ENCODE measurements at regions not wholly inside any gene's neighbourhood (a gene's known extent, or its start where the extent isn't known, plus 50 kb on each side); places are given as distances from the start of the nearest gene placed in this dataset.

DNA sequence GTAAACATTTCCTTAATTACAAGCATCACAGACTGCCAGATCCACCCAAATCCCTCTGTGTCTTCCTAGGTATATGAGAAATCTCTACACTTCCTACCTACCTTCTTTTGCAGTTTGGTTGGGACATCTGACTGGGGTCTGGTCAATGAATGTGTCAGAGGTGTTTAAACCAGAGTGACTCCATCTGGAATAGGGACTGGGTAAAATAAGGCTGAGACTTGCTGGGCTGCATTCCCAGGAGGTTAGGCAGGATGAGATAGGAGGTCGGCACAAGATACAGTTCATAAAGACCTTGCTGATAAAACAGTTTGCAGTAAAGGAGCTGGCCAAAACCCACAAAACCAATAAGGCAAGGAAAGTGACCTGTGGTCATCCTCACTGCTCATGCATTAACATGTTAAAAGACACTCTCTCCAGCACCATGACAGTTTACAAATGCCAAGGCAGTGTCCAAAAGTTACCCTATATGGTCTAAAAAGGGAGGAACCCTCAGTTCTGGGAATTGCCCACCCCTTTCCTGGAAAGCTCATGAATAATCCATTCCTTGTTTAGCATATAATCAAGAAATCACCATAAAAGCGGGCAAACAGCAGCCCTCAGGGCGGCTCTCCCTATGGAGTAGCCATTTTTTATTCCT, 87.4 kb upstream of the BACE2 start:
- FAIRE-seq (no peak), DNase-seq (ENCODE audit: insufficient read length, low spot score) (no peak)
- TF ChIP-seq, protein P1, sequence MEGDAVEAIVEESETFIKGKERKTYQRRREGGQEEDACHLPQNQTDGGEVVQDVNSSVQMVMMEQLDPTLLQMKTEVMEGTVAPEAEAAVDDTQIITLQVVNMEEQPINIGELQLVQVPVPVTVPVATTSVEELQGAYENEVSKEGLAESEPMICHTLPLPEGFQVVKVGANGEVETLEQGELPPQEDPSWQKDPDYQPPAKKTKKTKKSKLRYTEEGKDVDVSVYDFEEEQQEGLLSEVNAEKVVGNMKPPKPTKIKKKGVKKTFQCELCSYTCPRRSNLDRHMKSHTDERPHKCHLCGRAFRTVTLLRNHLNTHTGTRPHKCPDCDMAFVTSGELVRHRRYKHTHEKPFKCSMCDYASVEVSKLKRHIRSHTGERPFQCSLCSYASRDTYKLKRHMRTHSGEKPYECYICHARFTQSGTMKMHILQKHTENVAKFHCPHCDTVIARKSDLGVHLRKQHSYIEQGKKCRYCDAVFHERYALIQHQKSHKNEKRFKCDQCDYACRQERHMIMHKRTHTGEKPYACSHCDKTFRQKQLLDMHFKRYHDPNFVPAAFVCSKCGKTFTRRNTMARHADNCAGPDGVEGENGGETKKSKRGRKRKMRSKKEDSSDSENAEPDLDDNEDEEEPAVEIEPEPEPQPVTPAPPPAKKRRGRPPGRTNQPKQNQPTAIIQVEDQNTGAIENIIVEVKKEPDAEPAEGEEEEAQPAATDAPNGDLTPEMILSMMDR (IDR thresholded peaks at IDR 0.05; ENCODE audit: insufficient read depth, missing control alignments): no peak

DNA sequence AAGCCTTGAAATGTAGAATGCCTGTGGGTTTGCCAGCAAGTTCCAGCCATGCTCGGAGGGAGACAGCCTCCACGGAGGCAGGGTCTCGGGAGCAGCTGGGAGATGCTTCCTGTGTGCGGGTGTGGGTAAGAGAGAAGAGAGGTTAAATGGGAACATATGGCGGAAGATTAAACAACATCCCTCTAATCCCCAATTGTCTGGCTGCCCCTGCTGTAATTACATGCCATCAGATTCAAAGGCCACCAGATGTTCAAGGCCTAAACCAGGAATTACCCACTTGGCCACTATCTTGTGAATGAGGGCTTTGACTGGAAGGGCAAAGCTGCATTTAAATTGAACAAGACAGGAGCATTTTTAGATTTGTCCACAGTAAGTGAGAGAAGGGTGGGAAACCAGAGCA, 81.4 kb upstream of the BACE2 start:
- no peak for DNase-seq (ENCODE audit: insufficient read length, low spot score)
- TF ChIP-seq, protein P1 (IDR thresholded peaks at IDR 0.05; ENCODE audit: insufficient read depth, missing control alignments): no peak
- FAIRE-seq: no peak

DNA sequence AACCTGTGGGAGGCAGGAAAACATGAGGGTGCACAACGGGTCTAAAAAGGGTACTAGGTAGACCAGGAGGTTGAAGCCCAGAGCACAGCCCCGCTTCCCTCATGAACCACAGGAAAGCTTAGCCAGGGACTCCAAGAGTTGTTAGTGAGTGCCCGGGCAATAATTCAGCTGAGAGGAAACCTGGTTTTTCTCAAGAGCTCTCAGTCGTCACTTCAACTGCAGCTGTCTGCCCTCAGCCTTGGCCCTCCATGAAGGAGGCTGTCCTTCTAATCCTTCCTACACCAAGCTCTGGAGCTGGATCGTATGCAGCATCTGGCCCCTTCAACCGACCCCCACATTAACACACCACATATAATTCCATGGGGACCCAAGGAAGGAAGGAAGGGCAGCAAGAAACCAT, 77.0 kb upstream of the BACE2 start:
- TF ChIP-seq, protein P1 (IDR thresholded peaks at IDR 0.05; ENCODE audit: insufficient read depth, missing control alignments): no peak
- FAIRE-seq: no peak
- DNase-seq (ENCODE audit: insufficient read length, low spot score): no peak

DNA sequence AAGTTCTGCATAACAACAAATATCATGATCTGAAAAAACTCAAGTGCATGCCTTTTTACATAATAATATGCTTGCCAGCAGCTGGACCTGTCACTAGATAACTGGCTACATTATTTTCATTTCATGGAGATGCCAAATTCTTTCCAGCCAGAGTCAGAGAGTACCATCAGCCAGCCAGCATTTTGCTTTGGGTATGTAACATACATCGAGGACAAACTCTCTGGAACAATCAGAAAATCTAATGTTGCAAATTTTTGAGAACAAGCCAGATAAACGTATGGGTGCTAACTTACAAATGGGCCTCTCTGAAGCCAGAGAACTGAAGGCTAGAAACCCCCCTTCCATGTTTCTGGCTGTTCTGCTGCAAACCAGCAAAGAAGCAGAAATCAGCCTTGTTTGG, 76.3 kb upstream of the BACE2 start:
- TF ChIP-seq, protein P1 (IDR thresholded peaks at IDR 0.05; ENCODE audit: insufficient read depth, missing control alignments): no peak
- DNase-seq (ENCODE audit: insufficient read length, low spot score): no peak
- no peak for FAIRE-seq

DNA sequence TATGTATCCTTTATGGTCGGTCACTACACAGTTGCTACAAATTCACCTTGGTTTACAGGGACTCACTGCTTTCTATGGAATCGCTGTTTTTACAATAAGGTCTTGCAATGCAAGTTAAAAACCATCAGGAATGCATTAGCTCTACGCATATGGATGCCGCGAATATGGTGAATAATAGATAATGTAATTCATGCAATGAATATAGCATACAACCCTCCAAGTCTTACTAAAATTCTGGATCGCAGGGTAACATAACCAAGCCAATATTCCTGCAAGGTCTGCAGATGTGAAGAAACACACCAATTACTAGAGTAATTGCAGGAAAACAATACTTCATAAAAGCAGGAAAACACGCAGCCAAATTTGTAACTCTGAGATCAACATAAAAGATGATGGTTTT, 75.6 kb upstream of the BACE2 start:
- DNase-seq (ENCODE audit: insufficient read length, low spot score) (no peak), FAIRE-seq (no peak)
- TF ChIP-seq, protein P1 (IDR thresholded peaks at IDR 0.05; ENCODE audit: insufficient read depth, missing control alignments): no peak

DNA sequence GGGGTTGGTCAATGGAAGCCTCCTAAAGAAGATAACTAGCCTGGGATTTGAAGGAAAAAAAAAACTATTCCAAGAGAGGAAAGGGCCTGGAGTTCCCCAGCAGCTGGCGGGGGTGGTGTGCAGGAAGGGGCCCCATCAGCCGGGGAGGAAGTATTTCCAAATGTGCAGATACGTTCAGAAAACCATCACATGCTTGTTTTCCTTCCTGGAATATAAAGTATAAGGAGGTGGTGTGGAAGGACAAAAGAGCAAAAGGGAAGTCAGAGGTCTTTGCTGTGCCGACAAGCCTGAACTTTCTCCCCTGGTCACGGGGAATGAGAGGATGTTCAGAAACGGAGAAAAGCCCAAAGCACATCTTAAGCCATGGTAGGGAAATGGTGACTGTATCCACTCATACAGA, 72.0 kb upstream of the BACE2 start:
- DNase-seq (ENCODE audit: insufficient read length, low spot score): no peak
- no peak for FAIRE-seq
- TF ChIP-seq, protein P1 (IDR thresholded peaks at IDR 0.05; ENCODE audit: insufficient read depth, missing control alignments): no peak

DNA sequence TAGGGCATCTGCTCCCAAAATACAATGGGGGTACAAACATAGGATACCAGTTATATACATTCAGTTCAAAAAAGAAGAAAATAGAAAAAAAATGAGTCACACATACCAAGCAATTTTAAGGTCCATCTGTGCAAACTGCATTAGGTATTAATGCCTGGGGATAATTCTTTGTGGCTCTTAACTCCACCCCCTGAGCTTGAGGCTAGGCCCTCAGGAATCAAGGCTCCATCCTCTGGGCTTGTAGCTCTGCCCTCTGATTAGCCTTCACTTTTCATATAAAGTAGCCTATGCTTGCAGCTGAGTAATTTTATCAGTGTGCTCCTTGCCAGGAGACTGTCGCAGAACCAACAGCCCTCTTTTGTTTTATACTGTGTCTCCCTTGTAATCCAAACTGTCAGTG, 69.9 kb upstream of the BACE2 start:
- TF ChIP-seq, protein P1 (IDR thresholded peaks at IDR 0.05; ENCODE audit: insufficient read depth, missing control alignments): no peak
- no peak for FAIRE-seq

More for the DNA sequence above, 69.9 kb upstream of the BACE2 start:
- no peak for DNase-seq (ENCODE audit: insufficient read length, low spot score)

Data from D721Med (cell line).